ENCODE measurements at regions not wholly inside any gene's neighbourhood (a gene's known extent, or its start where the extent isn't known, plus 50 kb on each side); places are given as distances from the start of the nearest gene placed in this dataset.

GRCh38 chr11:112408517-112408916 lies 147.9 kb upstream of the PLET1 start:
- TF ChIP-seq CTCF (IDR thresholded peaks at IDR 0.05), result no peak
- no peak for TF ChIP-seq POLR2AphosphoS5 (IDR thresholded peaks at IDR 0.05)
- no peak for TF ChIP-seq POLR2A (IDR thresholded peaks at IDR 0.05)
- TF ChIP-seq EP300 (IDR thresholded peaks at IDR 0.05), result no peak
